ENCODE measurements at regions not wholly inside any gene's neighbourhood (a gene's known extent, or its start where the extent isn't known, plus 50 kb on each side); places are given as distances from the start of the nearest gene placed in this dataset.

- Mint-ChIP-seq H3K27ac (no peak overlapping the region), H3K36me3 (peaks cover 0 to 13% of the 10 kb centered on the region in 2 donors), H3K9me3 (peaks cover 3 to 5% of the 10 kb centered on the region in 2 donors)
- DNase-seq (ENCODE audit: low spot score in 2 of 2) (no peak), ATAC-seq (no peak)
Observed at GRCh38 chr12:115450710-115451109, 766.7 kb upstream of the TBX3 start.

DNA sequence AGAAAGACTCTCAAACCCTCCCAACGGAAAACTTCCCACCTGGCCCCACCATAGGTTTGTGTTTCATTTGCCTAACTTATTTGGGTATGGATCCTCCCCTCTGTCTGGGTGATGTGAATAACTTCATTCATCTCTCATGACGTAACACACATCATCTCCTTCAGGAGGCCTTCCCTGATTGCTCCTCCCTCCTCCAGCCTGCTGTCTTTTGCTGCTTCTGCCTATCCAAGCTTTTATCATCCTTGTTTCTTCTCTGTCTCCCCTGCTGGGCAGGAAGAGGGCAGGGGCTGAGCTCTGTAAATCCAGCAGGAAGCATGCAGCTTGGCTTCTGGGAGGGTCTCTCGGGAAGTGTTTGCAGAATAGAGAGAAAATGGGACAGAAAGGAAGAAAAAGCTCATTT lies 766.0 kb upstream of the TBX3 start:
- peaks cover 3 to 4% of the 10 kb centered on the region in 2 donors for H3K9me3 Mint-ChIP-seq
- DNase-seq (ENCODE audit: low spot score in 2 of 2) = no peak
- ATAC-seq = no peak
- no peak overlapping the region for H3K27ac Mint-ChIP-seq
- H3K36me3 Mint-ChIP-seq = peaks cover 0 to 13% of the 10 kb centered on the region in 2 donors

DNA sequence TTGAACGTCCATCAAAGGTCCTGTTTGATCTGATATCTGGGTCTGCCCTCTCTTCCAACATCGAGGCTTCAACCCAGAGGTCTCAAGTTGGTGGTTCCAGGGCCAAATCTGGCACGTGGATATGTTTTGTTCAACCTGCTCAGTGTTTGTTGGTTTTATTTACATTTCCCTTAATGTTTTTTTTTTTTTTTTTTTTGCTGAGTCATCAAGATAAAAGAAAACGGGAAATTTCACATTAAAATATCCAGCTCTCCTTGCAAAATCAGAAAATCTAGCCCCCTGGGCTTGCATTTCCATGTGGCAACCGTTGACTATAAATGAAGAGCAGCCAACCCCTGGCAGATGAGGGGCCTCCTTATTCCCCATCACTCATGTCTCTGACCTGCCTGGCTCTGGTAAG lies 765.6 kb upstream of the TBX3 start:
- ATAC-seq (no peak), DNase-seq (ENCODE audit: low spot score in 2 of 2) (no peak)
- H3K9me3 Mint-ChIP-seq = peaks cover 3 to 4% of the 10 kb centered on the region in 2 donors

DNA sequence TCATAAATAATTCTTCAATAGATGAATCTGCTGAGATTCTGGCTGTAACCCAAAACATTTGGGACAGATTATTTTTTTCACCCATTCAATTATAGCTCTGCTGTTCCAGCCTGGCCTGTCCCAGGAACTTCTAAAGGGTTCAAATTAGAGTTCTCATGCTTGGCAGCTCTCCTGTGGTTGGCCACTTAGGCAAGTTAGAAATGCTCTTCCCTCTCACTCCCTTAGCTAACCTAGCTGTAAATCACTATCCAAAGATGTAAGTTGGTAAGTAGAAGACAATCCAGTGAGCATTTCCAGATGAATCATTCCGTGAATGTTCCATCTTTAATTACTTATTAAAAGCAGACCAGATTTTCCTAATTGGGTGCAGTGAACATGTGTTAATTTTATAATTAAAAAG lies 760.4 kb upstream of the TBX3 start:
- Mint-ChIP-seq H3K9me3 (no peaks in the 10 kb centered on the region), H3K27ac (no peak overlapping the region), H3K36me3 (no peaks in the 10 kb centered on the region)
- DNase-seq (ENCODE audit: low spot score in 2 of 2) (no peak), ATAC-seq (no peak)

More for the DNA sequence above, 765.6 kb upstream of the TBX3 start:
- Mint-ChIP-seq H3K36me3 (peaks cover 0 to 13% of the 10 kb centered on the region in 2 donors), H3K27ac (no peak overlapping the region)

DNA sequence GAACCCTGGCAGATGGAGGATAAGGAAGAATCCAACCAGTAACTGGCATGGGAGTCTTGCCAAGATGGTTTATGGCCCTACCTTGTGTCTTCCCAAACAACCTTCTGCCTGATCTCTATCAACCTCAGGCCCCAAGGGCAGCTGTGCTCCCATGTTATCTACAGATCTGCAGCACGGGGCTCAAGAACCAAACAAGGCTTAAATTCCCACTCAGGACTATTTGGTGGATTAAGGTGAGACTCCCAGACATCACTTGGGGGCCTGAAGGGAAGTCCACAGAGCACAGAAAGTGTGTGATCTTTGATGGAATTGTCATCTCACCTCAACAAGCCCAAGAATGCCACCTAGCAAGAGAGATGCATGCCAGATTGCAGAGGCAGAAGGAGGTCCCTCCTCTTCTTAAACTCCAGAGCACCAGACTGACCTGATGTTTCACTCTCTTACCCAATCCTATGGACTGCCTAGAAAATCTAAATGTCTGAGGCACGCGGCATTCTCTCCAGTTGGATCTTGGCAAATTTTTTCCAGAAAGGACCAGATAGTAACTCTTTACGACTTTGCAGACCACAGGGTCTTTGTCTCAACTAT lies 759.5 kb upstream of the TBX3 start:
- Mint-ChIP-seq H3K36me3 (no peaks in the 10 kb centered on the region), H3K27ac (no peak overlapping the region), H3K9me3 (peaks cover 0 to under 1% of the 10 kb centered on the region in 2 donors)
- DNase-seq (ENCODE audit: low spot score in 2 of 2) = no peak
- ATAC-seq = no peak

DNA sequence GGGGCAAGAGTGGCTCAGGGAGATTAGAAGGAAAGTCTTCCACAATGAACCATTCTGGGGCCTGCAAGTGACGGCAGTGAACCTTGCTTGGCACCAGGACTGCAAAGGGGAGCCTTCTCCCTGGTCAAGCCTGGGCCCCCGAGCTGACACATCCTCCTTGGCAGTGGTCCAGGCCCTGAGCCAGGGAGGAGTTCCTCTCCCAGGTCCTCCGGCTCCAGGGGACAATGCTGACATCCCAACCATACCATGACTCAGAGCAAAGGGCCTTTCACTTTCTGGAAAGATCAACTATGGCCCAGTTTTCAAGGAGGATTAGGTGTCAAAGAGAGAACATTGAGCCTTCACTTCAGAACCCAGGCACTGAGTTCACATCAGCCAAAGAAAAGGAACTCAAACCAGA lies 756.5 kb upstream of the TBX3 start:
- Mint-ChIP-seq H3K36me3 (no peaks in the 10 kb centered on the region), H3K9me3 (peaks cover 4% of the 10 kb centered on the region in 2 donors), H3K27ac (no peak overlapping the region)
- ATAC-seq (no peak), DNase-seq (ENCODE audit: low spot score in 2 of 2) (no peak)

- Mint-ChIP-seq H3K36me3 (no peaks in the 10 kb centered on the region), H3K27ac (no peak overlapping the region), H3K9me3 (peaks cover 4% of the 10 kb centered on the region in 2 donors)
- DNase-seq (ENCODE audit: low spot score in 2 of 2) (no peak), ATAC-seq (no peak)
Observed at GRCh38 chr12:115439008-115439601, 755.1 kb upstream of the TBX3 start.

DNA sequence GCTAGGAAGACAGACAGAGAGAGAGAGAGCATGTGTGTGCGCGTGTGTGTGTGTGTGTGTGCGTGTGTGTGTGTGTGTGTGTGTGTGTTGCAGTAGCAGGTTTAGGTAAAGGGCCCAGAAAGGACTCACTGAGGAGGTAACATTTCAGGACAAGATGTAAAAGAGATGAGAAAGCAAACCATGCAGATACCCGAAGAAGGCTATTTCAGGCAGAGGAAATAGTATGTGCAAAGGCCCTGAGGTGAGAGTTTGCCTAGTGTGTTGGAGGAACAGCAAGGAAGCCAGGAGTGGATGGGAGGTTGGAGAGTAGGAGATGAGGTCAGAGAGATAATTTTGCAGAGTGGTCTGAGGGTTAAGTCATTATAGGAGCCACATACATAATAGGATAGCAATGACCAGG lies 754.3 kb upstream of the TBX3 start:
- Mint-ChIP-seq H3K27ac (no peak overlapping the region), H3K36me3 (no peaks in the 10 kb centered on the region), H3K9me3 (peaks cover 4% of the 10 kb centered on the region in 2 donors)
- DNase-seq (ENCODE audit: low spot score in 2 of 2) (no peak), ATAC-seq (no peak)

GRCh38 chr12:115437061-115437567 lies 753.1 kb upstream of the TBX3 start:
- DNase-seq (ENCODE audit: low spot score in 2 of 2) (no peak), ATAC-seq (no peak)
- no peaks in the 10 kb centered on the region for H3K36me3 Mint-ChIP-seq
- H3K9me3 Mint-ChIP-seq = peaks cover 4 to 10% of the 10 kb centered on the region in 2 donors
- no peak overlapping the region for H3K27ac Mint-ChIP-seq

- DNase-seq (ENCODE audit: low spot score in 2 of 2) = no peak
- Mint-ChIP-seq H3K9me3 (peaks cover 4 to 15% of the 10 kb centered on the region in 2 donors), H3K36me3 (no peaks in the 10 kb centered on the region), H3K27ac (no peak overlapping the region)
- ATAC-seq = no peak
Observed at GRCh38 chr12:115433014-115433634, 749.1 kb upstream of the TBX3 start.

GRCh38 chr12:115430636-115431035 lies 746.7 kb upstream of the TBX3 start:
- ATAC-seq (no peak), DNase-seq (ENCODE audit: low spot score in 2 of 2) (no peak)
- no peaks in the 10 kb centered on the region for H3K36me3 Mint-ChIP-seq
- peaks cover 13 to 18% of the 10 kb centered on the region in 2 donors for H3K9me3 Mint-ChIP-seq
- no peak overlapping the region for H3K27ac Mint-ChIP-seq

- Mint-ChIP-seq H3K36me3 (no peaks in the 10 kb centered on the region), H3K27ac (no peak overlapping the region), H3K9me3 (peaks cover 8 to 13% of the 10 kb centered on the region in 2 donors)
- DNase-seq (ENCODE audit: low spot score in 2 of 2) (no peak), ATAC-seq (no peak)
Observed at GRCh38 chr12:115426732-115427131, 742.8 kb upstream of the TBX3 start.

- no peaks in the 10 kb centered on the region for H3K36me3 Mint-ChIP-seq
- no peak for DNase-seq (ENCODE audit: low spot score in 2 of 2)
- H3K27ac Mint-ChIP-seq = no peak overlapping the region
- no peak for ATAC-seq
- H3K9me3 Mint-ChIP-seq = peaks cover 8 to 13% of the 10 kb centered on the region in 2 donors
Observed at GRCh38 chr12:115424003-115424402, 740.0 kb upstream of the TBX3 start.

DNA sequence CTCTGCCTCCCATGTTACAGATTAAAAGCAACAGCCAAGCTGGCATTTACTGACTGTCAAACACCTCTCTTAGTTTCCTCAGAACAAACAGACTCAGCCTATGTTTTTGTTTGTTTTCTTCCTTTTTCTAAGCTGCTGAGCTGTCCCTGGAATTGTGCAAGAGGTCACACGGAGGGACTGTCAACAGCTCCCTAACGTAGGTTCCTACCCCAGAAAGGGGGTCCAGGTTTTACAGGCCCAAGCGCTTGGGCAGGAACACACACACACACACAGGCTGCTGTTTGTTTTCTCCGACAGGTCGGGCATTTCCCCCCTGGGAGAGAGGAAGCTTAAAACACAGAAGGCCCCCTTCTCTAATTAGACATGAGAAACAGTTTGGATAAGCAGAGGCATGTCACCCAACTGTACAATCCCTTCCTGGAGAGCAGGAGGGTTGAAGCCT lies 739.6 kb upstream of the TBX3 start:
- no peak overlapping the region for H3K27ac Mint-ChIP-seq

GRCh38 chr12:115422845-115423545 lies 739.0 kb upstream of the TBX3 start:
- DNase-seq (ENCODE audit: low spot score in 2 of 2) (no peak), ATAC-seq (no peak)
- H3K9me3 Mint-ChIP-seq = peaks cover 8 to 13% of the 10 kb centered on the region in 2 donors
- H3K36me3 Mint-ChIP-seq = no peaks in the 10 kb centered on the region
- H3K27ac Mint-ChIP-seq = no peak overlapping the region

More for the DNA sequence above, 739.6 kb upstream of the TBX3 start:
- no peak for DNase-seq (ENCODE audit: low spot score in 2 of 2)
- H3K36me3 Mint-ChIP-seq = no peaks in the 10 kb centered on the region
- peaks cover 8 to 13% of the 10 kb centered on the region in 2 donors for H3K9me3 Mint-ChIP-seq
- ATAC-seq = no peak

DNA sequence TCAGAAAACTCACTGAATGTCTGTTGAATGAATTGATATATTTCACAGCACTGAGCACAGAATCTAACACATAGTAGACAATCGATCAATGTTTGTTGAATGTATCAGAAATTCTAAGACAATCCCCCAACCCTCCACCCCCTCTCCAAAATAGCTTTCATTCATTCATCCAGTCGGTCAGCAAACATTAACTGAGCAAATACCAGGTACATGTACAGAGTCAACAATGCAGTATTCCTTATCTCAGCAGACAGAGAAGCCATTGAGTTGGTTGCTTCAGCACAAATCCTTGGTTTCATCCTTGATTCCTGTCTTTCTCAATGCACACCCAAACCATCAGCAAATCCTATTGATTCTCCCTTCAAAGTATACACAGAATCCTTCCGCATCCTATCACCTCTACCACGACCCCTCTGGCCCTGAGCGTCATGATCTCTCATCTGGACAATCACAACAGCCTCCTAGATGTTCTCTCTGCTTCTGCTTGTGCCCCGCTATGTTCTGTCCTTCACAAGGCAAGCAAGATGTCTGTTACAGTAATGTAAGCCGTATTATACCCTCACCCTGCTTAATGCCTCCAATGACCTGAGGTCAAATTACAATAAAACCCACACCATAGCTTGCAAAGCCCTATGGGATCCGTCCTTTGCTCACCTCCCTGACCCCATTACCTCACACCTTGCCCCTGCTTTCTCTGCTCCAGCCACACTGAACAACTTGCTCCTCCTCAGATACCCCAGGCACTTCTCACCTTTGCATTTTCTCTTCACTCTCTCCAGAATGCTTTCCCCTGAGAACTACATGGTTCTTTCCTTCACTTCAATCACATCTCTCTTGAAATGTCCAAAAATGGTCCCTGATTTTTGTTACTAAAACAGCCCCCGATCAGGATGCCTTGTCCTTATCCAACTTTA lies 738.1 kb upstream of the TBX3 start:
- no peak for DNase-seq (ENCODE audit: low spot score in 2 of 2)
- peaks cover 8 to 12% of the 10 kb centered on the region in 2 donors for H3K9me3 Mint-ChIP-seq
- no peak for ATAC-seq
- H3K27ac Mint-ChIP-seq = no peak overlapping the region
- no peaks in the 10 kb centered on the region for H3K36me3 Mint-ChIP-seq

Measured in activated naive CD4-positive, alpha-beta T cell treated with anti-CD3 and anti-CD28 coated beads, Interleukin-2, amount 50 U/mL, for 72 hours (primary cell).